ENCODE measurements at regions not wholly inside any gene's neighbourhood (a gene's known extent, or its start where the extent isn't known, plus 50 kb on each side); places are given as distances from the start of the nearest gene placed in this dataset.
"Not testable (repeated sequence)": the region's sequence is repeated elsewhere in the genome, so short reads cannot be mapped to it uniquely, and the experiment has no call there.

DNA sequence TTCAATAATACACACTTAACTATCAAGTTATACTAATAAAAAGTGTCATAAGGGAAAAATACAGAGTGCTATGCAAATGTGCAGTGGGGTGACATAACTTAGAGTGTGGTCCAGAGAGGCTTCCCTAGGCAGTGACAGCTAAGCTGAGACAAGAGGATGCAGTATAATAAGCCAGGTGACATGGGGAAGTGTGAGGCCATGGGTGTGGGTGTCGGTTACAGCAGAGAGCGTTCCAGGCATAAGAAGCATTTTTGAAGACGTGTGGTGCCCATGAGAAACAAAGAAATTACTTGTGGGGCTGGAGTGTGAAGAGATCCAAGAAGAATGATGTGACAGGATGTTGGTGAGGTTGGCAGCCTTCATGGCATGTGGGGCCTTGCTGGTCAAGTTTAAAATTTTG, 78.1 kb upstream of the PICALM start:
- DNase-seq (ENCODE audit: low spot score) = no peak

DNA sequence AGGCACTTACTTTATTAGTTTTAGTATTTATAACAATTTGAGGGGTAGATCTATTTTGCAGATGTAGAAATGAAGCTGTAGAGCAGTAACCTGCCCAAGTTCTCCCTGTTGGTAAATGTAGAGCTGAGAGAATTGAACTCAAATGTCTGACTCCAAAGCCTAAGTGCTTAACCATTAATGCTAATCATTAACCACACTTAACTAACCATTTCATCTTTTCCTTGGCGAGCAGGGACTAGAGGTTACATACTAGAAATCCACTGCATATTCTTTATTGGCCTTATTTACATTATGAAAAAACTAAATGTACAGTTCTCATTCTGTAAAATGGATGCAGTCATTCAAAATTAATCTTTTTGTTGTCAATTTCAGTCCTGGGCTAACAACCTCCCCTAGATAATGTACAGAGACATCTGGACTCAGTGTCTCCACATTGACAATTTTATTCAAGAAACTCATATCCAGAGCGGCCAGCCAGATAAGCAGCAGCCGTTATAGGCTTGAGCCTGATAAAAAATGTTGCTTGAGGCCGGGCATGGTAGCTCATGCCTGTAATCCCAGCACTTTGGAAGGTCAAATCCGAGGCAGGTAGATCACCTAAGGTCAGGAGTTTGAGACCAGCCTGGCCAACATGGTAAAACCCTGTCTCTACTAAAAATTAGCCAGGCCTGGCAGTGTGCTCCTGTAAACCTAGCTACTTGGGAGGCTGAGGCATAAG, 76.7 kb upstream of the PICALM start:
- no peak for DNase-seq (ENCODE audit: low spot score)

DNA sequence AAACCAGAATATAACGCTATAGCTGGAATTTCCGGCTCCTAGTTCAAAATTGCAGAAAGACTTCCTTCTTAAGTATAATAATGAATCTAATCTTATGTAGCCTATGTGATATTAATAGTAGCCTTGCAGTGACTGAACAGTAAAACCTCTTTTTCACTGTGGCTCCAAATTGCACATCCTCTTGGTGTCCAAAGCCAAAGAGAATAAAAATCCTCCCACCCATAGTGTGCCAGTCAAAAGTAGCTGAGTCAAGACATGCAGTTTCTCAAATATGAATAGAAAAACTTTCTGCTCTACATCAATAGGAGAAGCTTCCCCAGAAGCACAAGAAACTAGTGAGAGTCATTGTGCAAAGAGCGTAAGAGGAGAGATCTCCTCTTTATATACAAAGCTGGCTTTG, 76.0 kb upstream of the PICALM start:
- no peak for DNase-seq (ENCODE audit: low spot score)

DNA sequence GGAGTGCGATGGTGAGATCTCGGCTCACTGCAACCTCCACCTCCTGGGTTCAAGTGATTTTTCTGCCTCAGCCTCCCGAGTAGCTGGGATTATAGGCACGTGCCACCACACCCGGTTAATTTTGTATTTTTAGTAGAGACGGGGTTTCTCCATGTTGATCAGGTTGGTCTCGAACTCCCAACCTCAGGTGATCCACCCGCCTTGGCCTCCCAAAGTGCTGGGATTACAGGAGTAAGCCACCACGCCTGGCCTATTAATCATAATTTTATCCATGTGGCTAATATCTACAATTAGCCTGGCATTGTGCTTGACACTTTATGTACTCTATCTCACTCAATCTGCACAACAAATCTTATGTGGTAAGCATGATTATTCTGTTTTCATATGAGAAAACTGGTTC, 75.2 kb upstream of the PICALM start:
- not testable (repeated sequence) for DNase-seq (ENCODE audit: low spot score)

DNA sequence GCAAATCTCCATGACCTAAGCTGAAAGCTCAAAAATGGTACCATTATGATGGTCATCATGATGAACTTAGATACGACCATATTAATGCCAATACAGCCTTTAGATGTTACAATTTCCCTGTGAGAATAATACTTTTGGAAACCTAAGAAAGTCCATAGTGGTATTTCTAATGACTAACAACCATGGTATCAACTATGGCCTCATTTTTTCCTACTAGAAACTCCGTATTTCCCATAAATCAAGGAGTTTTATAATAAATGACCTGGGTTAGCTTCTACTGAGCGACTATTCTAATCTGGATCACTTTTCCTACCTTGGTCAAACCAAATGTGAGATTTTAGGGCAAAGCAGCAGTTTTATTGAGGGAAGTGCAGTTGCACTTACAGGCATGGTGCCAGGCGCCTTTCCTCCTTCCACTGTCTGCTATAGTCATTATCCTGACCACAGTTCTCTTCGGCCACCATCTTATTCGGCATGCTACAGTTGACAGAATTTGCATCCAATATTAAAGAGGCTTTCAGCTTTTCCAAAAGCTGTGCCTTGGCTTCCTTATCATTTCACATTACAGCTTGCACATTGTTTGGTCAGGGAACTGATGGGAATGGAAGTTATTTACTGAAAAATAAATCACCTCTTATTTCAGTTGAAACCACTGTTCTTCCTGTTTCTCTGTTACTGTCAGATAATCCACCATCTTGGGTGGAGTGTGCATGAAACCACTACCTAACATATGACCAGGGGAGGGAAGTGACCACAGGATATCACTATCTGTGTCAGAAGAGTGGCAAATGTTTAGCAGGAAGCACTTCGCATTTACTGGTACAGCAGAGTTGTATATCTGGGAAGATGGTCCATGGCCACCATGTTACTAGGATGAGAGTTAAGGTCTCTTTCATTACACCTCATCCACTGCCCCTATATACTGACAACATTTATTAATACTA, 74.5 kb upstream of the PICALM start:
- DNase-seq (ENCODE audit: low spot score) = no peak

DNA sequence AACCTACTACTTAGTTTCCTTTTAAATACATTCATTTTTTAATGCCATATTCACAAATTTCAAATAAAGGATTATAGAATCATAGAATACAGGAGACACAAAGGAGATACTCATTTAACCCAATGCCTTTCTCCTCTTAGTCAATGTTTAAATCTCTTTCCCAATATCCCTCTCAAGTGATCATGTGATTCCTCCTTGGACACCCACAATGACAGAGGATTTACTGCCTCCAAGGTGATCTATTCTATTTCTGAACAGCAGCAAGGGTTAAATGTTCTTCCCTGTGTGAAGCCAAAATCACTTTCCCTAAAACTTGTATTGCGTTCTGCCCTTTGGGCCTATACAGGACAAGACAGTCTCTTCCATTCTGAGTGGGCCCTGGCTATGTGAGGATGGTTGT, 73.3 kb upstream of the PICALM start:
- no peak for DNase-seq (ENCODE audit: low spot score)

DNA sequence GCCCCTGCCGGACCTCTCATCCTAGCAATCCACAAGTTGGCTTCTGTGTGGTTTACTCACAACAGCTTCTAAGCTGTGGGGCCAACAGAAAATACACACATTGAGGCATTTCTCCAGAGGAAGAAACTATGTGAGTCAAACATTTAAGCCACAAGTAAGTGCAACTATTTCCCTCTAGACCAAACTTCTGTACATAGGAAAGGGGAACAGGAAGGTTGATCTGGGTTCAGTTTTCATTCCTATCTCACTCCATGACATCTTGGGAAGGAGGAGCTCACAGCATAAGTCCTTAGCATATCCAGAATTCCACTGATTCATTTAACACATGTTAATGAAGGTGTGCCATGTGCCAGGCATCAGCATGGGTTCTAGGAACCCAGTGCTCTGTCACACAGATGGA, 72.8 kb upstream of the PICALM start:
- DNase-seq (ENCODE audit: low spot score) = no peak

DNA sequence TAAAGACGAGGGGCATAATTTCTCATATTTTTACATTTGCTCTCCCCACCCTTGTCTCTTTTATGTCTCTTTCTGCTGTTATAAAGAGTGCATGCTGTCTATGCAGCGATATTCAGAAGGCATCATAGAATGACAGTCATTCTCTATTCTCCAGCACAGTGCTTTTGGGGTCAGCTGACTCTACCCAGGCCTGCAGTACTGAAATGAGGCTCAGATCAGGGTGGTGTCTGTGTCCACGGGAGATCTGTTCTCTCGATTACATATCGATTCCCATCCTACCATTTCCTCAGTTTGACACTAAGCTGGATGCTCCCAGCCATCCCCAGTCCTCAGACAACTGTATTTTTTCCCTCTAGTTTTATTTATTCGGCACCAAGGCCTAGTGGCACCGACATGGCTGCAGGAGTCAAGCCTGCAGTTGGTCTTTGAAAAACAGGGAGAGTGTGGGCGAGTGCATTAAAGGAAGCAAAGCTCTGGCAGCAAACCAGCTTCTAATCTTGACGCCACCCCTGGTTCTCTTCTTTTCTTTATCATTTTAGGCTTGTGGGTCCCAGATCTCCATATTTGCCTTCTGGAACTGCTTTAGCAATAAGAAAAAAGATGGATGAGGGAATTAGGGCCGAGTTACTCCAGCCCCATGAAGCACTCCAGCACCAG, 71.6 kb upstream of the PICALM start:
- no peak for DNase-seq (ENCODE audit: low spot score)

DNA sequence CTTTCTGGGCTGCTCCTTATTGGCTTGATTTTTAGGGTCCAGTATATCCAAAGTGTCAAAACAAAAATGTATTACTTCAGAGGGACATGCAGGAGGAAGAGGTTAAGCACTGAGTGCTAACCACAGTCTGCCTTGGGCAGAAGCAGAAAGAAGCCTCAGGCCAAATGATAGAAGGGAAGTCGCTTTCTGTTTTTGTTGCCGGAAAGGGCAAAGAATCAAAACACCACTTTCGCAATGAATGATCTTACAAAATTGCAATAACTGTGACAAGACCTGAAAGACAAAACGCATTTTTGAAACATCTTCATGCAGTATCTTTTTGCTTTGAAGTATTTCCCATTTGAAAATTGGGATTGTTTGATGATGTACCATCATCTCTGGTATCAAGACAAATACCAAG, 70.1 kb upstream of the PICALM start:
- DNase-seq (ENCODE audit: low spot score) = no peak

DNA sequence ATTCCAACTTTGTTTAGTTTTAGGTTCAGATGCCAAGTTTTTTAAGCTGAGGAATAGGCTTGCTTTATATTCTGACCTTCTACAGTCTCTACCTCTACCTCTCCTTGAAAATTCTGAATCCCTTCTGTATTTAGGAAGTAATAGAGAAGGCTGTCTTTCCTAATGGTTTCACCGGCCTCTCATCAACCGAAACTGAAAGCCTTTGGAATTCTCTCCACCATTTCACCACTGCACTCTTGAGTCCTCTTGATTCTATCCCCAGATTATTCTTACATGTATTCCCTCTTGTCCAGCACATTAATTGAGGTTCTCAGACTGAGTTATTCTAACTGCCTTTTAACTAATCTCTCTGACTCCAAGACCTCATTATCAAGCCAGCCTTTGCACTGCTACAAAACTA, 67.7 kb upstream of the PICALM start:
- DNase-seq (ENCODE audit: low spot score) = no peak

DNA sequence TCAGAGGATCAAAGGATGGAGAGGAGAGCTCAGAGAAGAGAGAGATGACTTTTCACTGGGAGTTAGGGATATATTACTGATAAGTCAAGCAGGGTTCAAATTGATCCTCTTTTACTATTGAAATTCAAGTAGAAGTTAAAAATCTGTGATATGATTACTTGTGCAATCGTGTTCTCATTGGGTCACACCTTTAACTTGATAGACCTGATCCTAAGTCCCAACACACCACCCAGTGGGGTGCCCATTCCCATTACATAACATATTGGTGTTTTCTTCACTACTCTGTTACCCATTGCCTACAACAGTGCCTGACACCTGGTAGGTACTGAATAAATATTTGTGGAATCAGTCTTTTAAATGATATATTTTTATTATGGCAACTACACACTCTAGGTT, 66.4 kb upstream of the PICALM start:
- DNase-seq (ENCODE audit: low spot score) = no peak

DNA sequence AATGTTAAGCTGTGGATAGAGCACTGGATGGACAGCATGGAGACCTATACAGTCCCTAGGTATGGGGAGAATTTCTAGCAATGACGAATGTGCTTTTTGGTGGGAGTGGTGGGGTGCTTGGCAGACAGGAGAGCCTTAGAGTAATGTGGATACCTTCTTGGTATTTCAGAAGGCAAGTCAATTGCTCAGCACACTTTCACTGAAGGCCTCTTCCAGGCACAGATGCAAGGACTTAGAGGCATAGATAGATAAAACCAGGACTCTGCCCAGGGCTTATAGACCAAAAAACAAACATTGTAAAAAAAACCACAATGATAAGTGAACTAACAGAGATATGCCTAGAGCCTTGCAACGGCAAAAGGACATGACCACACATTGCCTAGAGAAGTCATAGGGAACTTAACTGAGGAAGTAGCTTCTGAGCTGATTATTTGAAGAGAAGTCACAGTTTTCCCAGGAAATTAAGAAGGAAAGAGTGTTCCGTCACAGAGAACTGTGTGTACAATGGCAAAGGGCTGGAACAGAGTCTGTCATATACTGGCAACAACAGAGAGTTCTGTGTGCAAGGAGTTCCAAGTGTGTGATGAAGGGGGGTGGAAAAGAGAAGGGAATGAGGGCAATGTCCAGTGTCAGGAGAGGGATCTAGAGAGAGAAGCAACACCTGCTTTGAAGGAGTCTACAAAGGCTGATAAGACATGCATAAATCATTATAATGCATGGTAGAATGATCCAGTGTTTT, 65.9 kb upstream of the PICALM start:
- no peak for DNase-seq (ENCODE audit: low spot score)

DNA sequence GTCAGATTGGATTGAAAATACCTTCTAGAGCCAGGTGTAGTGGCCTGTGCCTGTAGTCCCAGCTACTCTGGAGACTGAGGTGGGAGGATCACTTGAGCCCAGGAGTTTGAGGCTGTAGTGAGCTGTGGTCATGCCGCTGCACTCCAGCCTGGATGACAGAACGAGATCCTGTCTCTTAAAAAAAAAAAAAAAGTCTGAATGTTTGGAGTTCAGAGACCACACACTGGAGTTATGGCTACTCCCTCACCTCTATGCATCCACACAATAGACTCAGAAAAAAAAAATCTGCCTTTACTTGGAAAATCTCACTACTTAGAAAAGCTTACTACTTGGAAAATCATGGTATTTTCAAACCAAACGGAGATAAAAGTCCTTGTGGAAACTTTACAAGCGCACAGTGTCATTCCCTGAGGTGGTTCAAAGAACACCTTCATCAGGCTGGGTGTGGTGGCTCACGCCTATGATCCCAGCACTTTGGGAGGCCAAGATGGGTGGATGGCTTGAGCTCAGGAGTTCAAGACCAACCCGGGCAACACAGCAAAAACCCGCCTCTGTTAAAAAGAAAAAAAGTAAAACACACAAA, 63.9 kb upstream of the PICALM start:
- DNase-seq (ENCODE audit: low spot score) = no peak

DNA sequence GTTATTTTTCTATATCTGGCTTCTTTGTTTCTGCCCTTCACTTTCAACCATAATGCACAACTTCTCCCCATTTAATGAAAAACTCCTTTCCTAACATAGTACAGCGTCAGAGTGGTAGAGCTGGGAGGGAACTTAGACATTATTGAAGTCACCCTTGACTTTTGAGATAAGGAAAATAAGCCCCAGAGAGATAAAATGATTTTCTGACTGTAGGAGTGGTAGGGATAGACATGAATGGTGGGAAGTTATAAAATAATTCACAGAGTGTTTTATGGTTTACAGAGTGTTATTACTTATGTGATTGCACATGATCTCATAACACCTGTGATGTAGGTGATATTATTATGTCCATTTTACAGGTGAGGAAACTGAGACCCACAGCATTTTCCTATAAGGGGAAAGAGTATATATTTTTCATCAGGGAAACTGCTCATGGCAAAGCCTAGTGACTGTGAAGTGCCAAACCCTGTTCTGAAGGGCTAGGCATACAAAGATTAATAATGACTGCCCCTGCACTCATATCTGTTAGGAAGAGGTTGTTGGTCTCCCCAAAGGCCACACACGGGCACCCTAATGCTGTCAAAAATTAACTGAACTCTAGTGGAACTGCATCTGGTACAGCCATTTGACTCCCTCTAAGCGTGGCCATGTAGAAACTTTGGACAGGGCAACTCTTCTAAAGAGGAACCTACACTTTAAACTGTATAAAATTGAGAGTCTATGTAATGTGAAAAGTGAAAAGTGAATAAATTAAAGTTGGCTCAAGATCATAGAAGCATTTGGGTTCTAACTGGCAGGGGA, 61.1 kb upstream of the PICALM start:
- DNase-seq (ENCODE audit: low spot score) = no peak

DNA sequence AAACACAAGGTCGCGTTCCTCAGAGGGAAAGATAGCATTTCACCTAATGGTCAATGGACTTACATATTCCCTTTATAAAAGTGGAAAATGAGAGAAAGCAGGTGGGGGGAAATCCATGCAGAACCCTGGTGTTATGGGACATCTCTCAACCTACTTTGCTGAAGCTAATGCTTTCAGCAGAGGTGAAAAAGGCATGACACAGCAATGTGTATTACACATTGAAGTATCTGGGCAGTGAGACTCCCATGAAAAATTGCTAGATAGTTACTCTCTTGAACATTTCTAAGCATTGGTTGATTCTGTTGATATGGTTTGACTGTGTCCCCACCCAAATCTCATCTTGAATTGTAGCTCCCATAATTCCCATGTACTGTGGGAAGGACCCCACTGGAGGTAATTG, 60.0 kb upstream of the PICALM start:
- DNase-seq (ENCODE audit: low spot score) = no peak

DNA sequence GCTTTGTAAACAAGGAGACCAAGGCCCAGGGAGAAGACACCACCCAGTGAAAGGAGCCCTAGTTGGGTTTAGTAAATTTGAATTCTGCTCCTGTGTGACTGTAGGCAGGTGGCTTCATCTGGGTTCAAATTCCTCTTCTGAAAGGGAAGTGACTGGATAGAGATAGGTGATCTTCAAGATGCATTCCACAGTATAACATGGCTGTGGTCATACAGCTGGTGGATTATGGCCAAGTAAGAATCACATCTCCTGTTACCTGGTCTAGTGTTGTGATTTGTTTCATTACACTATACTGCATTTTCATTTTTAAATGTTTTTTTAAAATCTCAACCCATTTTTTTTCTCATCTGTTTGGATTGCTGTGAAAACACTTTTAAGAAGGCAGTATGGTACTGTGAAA, 58.0 kb upstream of the PICALM start:
- no peak for DNase-seq (ENCODE audit: low spot score)

DNA sequence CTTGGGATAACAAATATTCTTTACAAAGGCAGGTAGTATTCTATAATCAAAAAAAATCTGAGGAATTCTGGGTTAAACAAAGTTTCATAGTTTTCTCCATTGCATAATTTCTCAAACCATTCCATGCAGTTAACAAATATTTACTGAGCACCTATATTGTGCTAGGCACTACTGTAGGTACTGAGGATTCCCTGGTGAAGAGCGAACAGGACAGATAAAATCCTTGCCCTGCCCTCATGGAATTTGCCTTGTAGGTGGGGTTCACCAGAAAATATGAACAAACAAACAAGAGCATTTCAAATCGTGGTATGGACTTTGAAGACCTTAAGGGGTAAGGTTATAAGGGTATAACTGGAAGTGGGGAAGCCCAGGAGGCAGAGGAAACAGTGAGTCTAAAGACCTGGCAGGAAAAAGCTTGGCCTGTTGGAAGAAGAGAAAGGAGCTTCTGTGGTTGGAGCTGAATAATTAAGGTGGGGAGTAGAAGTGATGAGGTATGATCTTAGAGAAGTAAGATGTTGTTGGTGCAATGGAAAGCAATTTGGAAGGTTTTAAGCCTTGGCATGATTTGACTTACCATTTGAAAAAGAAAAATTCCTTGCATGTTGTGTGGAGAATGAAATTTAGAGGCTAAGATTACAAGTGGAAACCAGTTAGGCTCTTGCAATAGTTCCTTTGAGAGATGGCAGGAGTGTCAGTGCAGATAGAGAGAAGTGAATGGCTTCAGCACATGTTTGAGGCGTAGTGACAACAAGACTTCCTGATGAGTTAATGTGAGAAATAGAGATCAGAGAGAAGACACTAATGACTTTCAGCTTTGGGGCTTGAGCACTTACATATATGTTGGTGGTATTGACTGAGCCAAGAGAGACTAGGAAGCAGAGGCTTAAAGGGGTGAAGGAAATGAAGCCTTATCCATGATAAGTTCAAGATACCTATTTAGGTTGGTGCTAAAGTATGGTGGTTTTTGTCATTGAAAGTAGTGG, 55.7 kb upstream of the PICALM start:
- DNase-seq (ENCODE audit: low spot score) = no peak

DNA sequence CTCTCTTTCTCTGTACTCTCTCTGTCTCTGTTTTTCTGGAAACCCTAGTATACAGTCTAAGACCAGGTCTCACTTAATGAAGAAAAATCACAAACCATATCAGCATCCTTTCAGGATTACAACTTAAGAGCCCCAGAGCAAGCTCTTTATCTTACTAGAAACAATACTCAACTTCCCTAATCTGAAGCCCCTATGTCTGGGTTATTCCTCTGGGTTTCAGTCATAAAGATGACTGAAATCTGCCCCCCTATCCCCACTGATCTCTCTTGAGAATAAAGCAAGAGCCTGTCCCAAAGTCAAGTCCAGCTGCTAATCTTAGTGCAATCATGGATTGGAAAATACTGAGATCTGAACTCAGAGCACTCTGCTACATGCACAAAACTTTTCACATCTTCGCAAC, 53.9 kb upstream of the PICALM start:
- no peak for DNase-seq (ENCODE audit: low spot score)

DNA sequence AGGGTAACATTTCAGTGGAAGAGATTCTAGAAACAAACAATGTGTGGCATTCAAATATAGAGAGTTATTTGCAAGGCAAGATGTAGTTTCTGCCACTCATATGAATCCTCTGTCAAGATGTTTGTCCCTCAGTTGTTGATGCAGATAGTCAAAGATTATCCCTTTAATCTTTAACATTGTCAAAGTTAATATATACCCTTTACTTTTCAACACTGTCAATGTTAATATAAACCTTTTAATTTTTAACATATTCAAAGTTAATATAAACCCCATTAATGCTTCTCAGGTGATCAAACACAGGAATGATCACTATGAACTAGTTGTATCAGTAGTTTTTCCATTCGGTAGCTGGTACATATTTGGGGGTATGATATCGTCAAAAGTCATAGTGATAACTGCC, 51.9 kb upstream of the PICALM start:
- no peak for DNase-seq (ENCODE audit: low spot score)

DNA sequence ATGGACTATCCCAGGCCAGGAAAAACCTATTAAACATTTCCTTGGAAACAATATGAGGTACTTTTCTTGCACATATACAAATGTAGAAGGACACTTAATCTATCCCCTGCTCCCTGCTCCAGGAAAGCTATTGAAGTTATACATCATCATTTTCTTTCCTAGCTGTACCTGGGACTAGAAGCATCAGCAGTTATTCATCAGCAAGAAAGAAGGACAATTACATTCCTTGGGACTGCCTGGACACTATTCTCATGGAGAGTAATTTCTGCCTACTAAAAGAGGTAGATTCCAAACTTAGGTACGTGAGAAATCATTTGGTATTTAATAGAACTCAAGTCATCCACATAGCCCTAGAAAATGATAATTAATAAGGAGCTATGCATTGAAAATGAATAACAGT, 51.0 kb upstream of the PICALM start:
- DNase-seq (ENCODE audit: low spot score) = no peak

Measured in mucosa of gallbladder (tissue), 1 donor.